Upper lobe of left lung (tissue), 6 donors: ENCODE measurements at regions not wholly inside any gene's neighbourhood (a gene's known extent, or its start where the extent isn't known, plus 50 kb on each side); places are given as distances from the start of the nearest gene placed in this dataset.

Experiments used
- ATAC-seq, 2 donors: fragments of 200-7000 bp; cut with Tn5 transposase; one replicate each; pipeline ENCODE4 v1.9.1; 2022; ENCODE audit warnings: mild to moderate bottlenecking in 2 of 2, moderate library complexity in 2 of 2; ENCODE audit not compliant: low FRiP score in 2 of 2
- DNase-seq, 2 donors: peaks; one replicate each; pipeline ENCODE4 v3.0.0-alpha.2; 2019 to 2020
- H3K27ac ChIP-seq, 4 donors: fragments of 200-600 bp; sonication (generic); one replicate each; pipeline ENCODE4 v1.5.1; 2016 to 2019
- H3K27me3 ChIP-seq, 4 donors: fragments of 200-600 bp; sonication (generic); one replicate each; pipeline ENCODE4 v1.5.1; 2017 to 2019
- H3K36me3 ChIP-seq, 4 donors: fragments of 200-600 bp; sonication (generic); one replicate each; pipeline ENCODE4 v1.5.1; 2016 to 2019
- H3K4me1 ChIP-seq, 4 donors: fragments of 200-600 bp; sonication (generic); one replicate each; pipeline ENCODE4 v1.5.1; 2018 to 2019
- H3K4me3 ChIP-seq, 4 donors: fragments of 200-600 bp; sonication (generic); one replicate each; pipeline ENCODE4 v1.5.1; 2017 to 2019; ENCODE audit warnings: mild to moderate bottlenecking in 2 of 4, moderate library complexity in 1 of 4
- H3K9me3 ChIP-seq, 4 donors: fragments of 200-600 bp; sonication (generic); one replicate each; pipeline ENCODE4 v1.5.1; 2018 to 2019
- CTCF ChIP-seq, 6 experiments: fragments of 450-650 bp in 4 of 6; fragments of 200-600 bp in 2 of 6; sonication (generic) in 2 of 6; IDR thresholded peaks; one replicate each; pipeline ENCODE4 v1.5.1; 2016 to 2019; ENCODE audit warnings: antibody characterized with exemption in 6 of 6
- EP300 ChIP-seq, 4 donors: sonication (generic); formaldehyde crosslinking; IDR thresholded peaks; one replicate each; pipeline ENCODE4 v1.5.1; 2017; ENCODE audit warnings: antibody characterized with exemption in 4 of 4, control low read depth in 2 of 4
- POLR2A ChIP-seq, 4 donors: fragments of 450-650 bp; IDR thresholded peaks; one replicate each; pipeline ENCODE4 v1.5.1; 2016 to 2017; ENCODE audit warnings: antibody characterized with exemption in 4 of 4, mild to moderate bottlenecking in 2 of 4
- POLR2AphosphoS5 ChIP-seq, 2 donors: sonication (generic); formaldehyde crosslinking; IDR thresholded peaks; one replicate each; pipeline ENCODE4 v1.5.1; 2017; ENCODE audit warnings: antibody characterized with exemption in 2 of 2
- WGBS, 2 donors: methylation state at CpG; one replicate each; pipeline ENCODE4 v1.1.5; 2017 to 2018; 5-methylcytosine and 5-hydroxymethylcytosine counted together
- donor health status: DM: no; HTN: no; CAD: no; lungs with moderate emphysema.
- donor health status: DM: no; HTN: yes; CAD: no; lungs with severe emphysema.

DNA sequence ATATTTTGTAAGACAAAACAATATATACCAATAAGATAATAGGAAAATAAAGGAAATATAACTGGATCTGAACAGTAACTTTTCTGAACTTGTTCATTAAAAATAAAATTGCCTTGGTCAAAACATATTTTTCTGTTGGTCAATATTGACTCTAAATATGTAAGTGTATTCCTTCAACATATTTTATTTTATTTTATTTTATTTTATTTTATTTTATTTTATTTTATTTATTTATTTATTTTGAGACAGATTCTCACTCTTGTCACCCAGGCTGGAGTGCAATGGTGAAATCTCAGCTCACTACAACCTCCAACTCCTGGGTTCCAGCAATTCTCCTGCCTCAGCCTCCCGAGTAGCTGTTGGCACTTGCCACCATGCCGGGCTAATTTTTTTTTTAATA, 571.0 kb downstream of the NR2F1-AS1 start:
- Histone ChIP-seq H3K9me3 (no peaks in the 10 kb centered on the region), H3K27me3 (no peaks in the 10 kb centered on the region), H3K27ac (no peak overlapping the region), H3K36me3 (no peaks in the 10 kb centered on the region), H3K4me1 (no peaks in the 10 kb centered on the region), H3K4me3 (no peak overlapping the region)
- 89 to 92% methylated on average over 2 of the region's 2 CpGs for WGBS, 2 donors
- TF ChIP-seq POLR2AphosphoS5 (IDR thresholded peaks at IDR 0.05) = no peak
- TF ChIP-seq EP300 (IDR thresholded peaks at IDR 0.05) = no peak
- no peak for TF ChIP-seq POLR2A (IDR thresholded peaks at IDR 0.05)
- TF ChIP-seq CTCF (IDR thresholded peaks at IDR 0.05) = no peak
- DNase-seq (no peak), ATAC-seq (no peak)

GRCh38 chr5:93008502-93009207, 572.4 kb downstream of the NR2F1-AS1 start:
- ATAC-seq (no peak), DNase-seq (no peak)
- H3K27me3 ChIP-seq = no peaks in the 10 kb centered on the region
- no peaks in the 10 kb centered on the region for H3K9me3 ChIP-seq
- no peaks in the 10 kb centered on the region for H3K36me3 ChIP-seq
- H3K4me3 ChIP-seq = no peak overlapping the region
- no peak overlapping the region for H3K27ac ChIP-seq
- WGBS, 2 donors = 80 to 86% methylated on average over 7 of the region's 7 CpGs
- no peaks in the 10 kb centered on the region for H3K4me1 ChIP-seq
- no peak for TF ChIP-seq POLR2A (IDR thresholded peaks at IDR 0.05)
- no peak for TF ChIP-seq EP300 (IDR thresholded peaks at IDR 0.05)
- TF ChIP-seq POLR2AphosphoS5 (IDR thresholded peaks at IDR 0.05) = no peak
- no peak for TF ChIP-seq CTCF (IDR thresholded peaks at IDR 0.05)

DNA sequence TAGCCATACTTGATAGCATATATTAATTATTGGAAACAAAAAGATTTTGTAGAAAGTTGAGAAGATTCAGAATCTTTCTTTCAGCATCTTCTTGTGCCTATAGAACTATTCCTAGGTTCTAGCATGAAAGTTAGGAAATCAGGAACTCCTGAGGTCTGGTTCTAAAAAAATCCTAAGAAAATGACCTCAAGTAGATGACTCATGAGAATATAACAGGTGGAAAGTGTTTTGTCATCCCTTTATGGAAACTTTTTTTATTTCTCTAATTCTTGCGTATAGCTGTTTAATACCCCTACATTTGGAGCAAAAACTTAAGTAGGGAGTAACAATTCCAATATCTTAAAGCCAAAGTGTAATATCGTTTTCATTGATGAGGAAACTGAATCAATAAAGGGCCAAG, 574.1 kb downstream of the NR2F1-AS1 start:
- Histone ChIP-seq H3K27me3 (no peaks in the 10 kb centered on the region), H3K4me3 (no peak overlapping the region), H3K9me3 (no peaks in the 10 kb centered on the region), H3K36me3 (no peaks in the 10 kb centered on the region), H3K4me1 (no peaks in the 10 kb centered on the region), H3K27ac (no peak overlapping the region)
- ATAC-seq (no peak), DNase-seq (no peak)
- 42 to 79% methylated on average over 2 of the region's 2 CpGs for WGBS, 2 donors
- TF ChIP-seq POLR2AphosphoS5 (IDR thresholded peaks at IDR 0.05) = no peak
- no peak for TF ChIP-seq EP300 (IDR thresholded peaks at IDR 0.05)
- TF ChIP-seq CTCF (IDR thresholded peaks at IDR 0.05) = no peak
- no peak for TF ChIP-seq POLR2A (IDR thresholded peaks at IDR 0.05)

GRCh38 chr5:92998456-92998855, 582.6 kb downstream of the NR2F1-AS1 start:
- DNase-seq = no peak
- Histone ChIP-seq H3K27ac (peak overlapping the region in 1 of 4 donors; percentile 12), H3K36me3 (no peaks in the 10 kb centered on the region), H3K9me3 (peaks cover 0 to 8% (median 0%) of the 10 kb centered on the region in 4 donors), H3K27me3 (no peaks in the 10 kb centered on the region), H3K4me1 (no peaks in the 10 kb centered on the region), H3K4me3 (no peak overlapping the region)
- no peak for ATAC-seq
- WGBS, 2 donors = 44 to 53% methylated on average over 5 of the region's 5 CpGs
- TF ChIP-seq POLR2AphosphoS5 (IDR thresholded peaks at IDR 0.05) = peak in 1 of 2 donors; percentile 25
- no peak for TF ChIP-seq EP300 (IDR thresholded peaks at IDR 0.05)

DNA sequence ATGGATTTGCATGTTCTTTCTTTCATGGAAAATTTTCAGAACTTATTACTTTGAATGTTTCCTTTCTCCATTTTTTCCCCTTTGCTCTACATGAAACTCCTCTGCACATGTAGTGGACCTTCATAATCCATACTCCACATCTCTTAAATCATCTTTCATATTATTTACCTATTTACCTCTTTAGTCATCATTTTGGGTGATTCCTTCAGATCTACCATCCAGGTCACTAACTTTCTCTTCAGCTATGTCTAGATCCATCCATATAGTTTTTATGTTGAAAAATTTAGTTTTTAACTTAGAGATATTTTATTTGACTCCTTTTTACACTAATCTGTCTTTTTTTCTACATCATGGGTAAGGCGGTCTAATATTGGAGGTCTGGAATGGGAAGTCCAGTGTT, 586.6 kb downstream of the NR2F1-AS1 start:
- ATAC-seq = no peak
- Histone ChIP-seq H3K27ac (no peak overlapping the region), H3K9me3 (peaks cover 0 to 8% (median 0%) of the 10 kb centered on the region in 4 donors), H3K36me3 (no peaks in the 10 kb centered on the region), H3K4me3 (no peak overlapping the region), H3K27me3 (no peaks in the 10 kb centered on the region), H3K4me1 (no peaks in the 10 kb centered on the region)
- WGBS, 2 donors = 91 to 100% methylated on average over 1 of the region's 1 CpG
- TF ChIP-seq POLR2A (IDR thresholded peaks at IDR 0.05) (no peak), POLR2AphosphoS5 (IDR thresholded peaks at IDR 0.05) (no peak)
- DNase-seq = no peak

DNA sequence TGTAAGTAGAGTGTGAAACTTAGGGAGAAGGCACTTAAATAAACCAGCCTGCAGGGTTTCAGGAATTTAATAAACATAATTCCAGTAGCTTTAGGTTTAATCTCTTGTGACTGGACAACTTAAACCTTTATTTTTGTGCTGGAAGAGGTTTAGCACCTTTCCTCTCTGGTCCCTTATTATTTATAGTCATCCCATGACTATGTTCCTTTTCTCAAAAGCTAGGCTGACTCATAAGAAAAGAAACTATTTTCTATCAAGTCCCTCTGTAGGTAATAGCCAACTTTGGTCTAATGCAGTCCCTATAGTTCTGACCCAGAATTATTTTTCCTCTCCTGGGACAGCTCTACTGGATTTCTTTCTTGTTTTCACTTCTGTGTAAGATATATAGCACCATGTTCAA, 588.9 kb downstream of the NR2F1-AS1 start:
- Histone ChIP-seq H3K36me3 (no peaks in the 10 kb centered on the region), H3K27me3 (no peaks in the 10 kb centered on the region), H3K27ac (no peak overlapping the region), H3K4me3 (no peak overlapping the region), H3K9me3 (peaks cover 0 to 8% (median 0%) of the 10 kb centered on the region in 4 donors), H3K4me1 (no peaks in the 10 kb centered on the region)
- DNase-seq = no peak
- no peak for TF ChIP-seq POLR2AphosphoS5 (IDR thresholded peaks at IDR 0.05)
- no peak for TF ChIP-seq CTCF (IDR thresholded peaks at IDR 0.05)
- TF ChIP-seq POLR2A (IDR thresholded peaks at IDR 0.05) = no peak
- TF ChIP-seq EP300 (IDR thresholded peaks at IDR 0.05) = no peak
- no peak for ATAC-seq
